ENCODE measurements at regions not wholly inside any gene's neighbourhood (a gene's known extent, or its start where the extent isn't known, plus 50 kb on each side); places are given as distances from the start of the nearest gene placed in this dataset.

- no peak for TF ChIP-seq CTCF (IDR thresholded peaks at IDR 0.05)
- no peak for TF ChIP-seq POLR2A (IDR thresholded peaks at IDR 0.05)
- TF ChIP-seq EP300 (IDR thresholded peaks at IDR 0.05), result no peak
These were observed 429.0 kb downstream of the LMO4 start for GRCh38 chr1:87757676-87758075.
